GM12878 (cell line): ENCODE measurements at regions not wholly inside any gene's neighbourhood (a gene's known extent, or its start where the extent isn't known, plus 50 kb on each side); places are given as distances from the start of the nearest gene placed in this dataset.
"Not testable (repeated sequence)": the region's sequence is repeated elsewhere in the genome, so short reads cannot be mapped to it uniquely, and the experiment has no call there.

Experiments
- ATAC-seq: fragments of 200-7000 bp; cut with Tn5 transposase; 3 replicates; pipeline ENCODE4 v1.9.1; 2020; ENCODE audit warnings: mild to moderate bottlenecking, moderate library complexity
- BruUV-seq: library from RNA; stranded (reverse); fragments of 400-500 nt; replicated peaks from 2 replicates; lab custom pipeline; 2021; lab: Mats Ljungman, UMichigan
- CTCF ChIA-PET: fragments of 300-600 bp; sonication (Branson Sonifier 250); formaldehyde crosslinking; extraction: SDS; loops from one replicate; lab custom pipeline; 2021; ENCODE audit warnings: inconsistent platforms; lab: Yijun Ruan, JAX
- POLR2A ChIA-PET: fragments of 350-600 bp; formaldehyde crosslinking; extraction: SDS; loops from one replicate; lab custom pipeline; 2021; ENCODE audit warnings: inconsistent platforms; lab: Charles Lee
- RAD21 ChIA-PET: fragments of 300-600 bp; sonication (Branson Sonifier 250); formaldehyde crosslinking; loops from one replicate; lab custom pipeline; 2023; ENCODE audit warnings: antibody characterized with exemption; ENCODE audit not compliant: unreplicated experiment; lab: Charles Lee
- SMC1A ChIA-PET: fragments of 300-600 bp; sonication (Branson Sonifier 250); formaldehyde crosslinking; loops from one replicate; lab custom pipeline; 2023; ENCODE audit not compliant: unreplicated experiment, uncharacterized antibody; lab: Charles Lee
- DNase-seq: peaks from one replicate; pipeline ENCODE4 v3.0.0-alpha.2; 2011; ENCODE audit warnings: low read depth, low spot score
- FAIRE-seq: peaks from 3 replicates; lab custom pipeline; 2011; peaks lifted over from hg19 to GRCh38; lab: Jason Lieb, UNC
- H2AFZ ChIP-seq: 2 replicates; pipeline ENCODE4 v1.6.0; 2011; ENCODE audit warnings: low read depth, low read length, control low read depth; ENCODE audit not compliant: control insufficient read depth
- H3K27ac ChIP-seq: 2 replicates; pipeline ENCODE4 v1.5.1; 2011; ENCODE audit warnings: control low read depth; ENCODE audit not compliant: control insufficient read depth, insufficient read depth
- H3K27me3 ChIP-seq, 2 experiments: replicated peaks in 1 of 2; 2 replicates each; pipeline versions ENCODE4 v1.6.0 to v1.6.1; 2011; ENCODE audit warnings: low read length in 1 of 2; ENCODE audit not compliant: control insufficient read depth in 2 of 2, insufficient read depth in 2 of 2
- H3K36me3 ChIP-seq, 2 experiments: 2 replicates each; pipeline ENCODE4 v1.5.1; 2011; ENCODE audit warnings: low read length in 1 of 2; ENCODE audit not compliant: control insufficient read depth in 2 of 2, insufficient read depth in 2 of 2
- H3K4me1 ChIP-seq: 2 replicates; pipeline ENCODE4 v1.6.1; 2011; ENCODE audit warnings: mild to moderate bottlenecking, low read length, moderate library complexity, mixed read lengths; ENCODE audit not compliant: control insufficient read depth, insufficient read depth
- H3K4me2 ChIP-seq: 2 replicates; pipeline ENCODE4 v1.6.0; 2011; ENCODE audit warnings: control low read depth; ENCODE audit not compliant: control insufficient read depth, insufficient read depth
- H3K4me3 ChIP-seq: fragments of 200-600 bp; sonication (generic); 2 replicates; pipeline ENCODE4 v1.5.1; 2016
- H3K79me2 ChIP-seq: 2 replicates; pipeline ENCODE4 v1.6.0; 2011; ENCODE audit warnings: low read length; ENCODE audit not compliant: control insufficient read depth, insufficient read depth
- H3K9ac ChIP-seq: 2 replicates; pipeline ENCODE4 v1.8.0; 2011; ENCODE audit warnings: low read length, control low read depth, mixed read lengths; ENCODE audit not compliant: control insufficient read depth, insufficient read depth
- H3K9me3 ChIP-seq: replicated peaks from 3 replicates; pipeline ENCODE4 v1.5.1; 2011; ENCODE audit warnings: mild to moderate bottlenecking, low read length; ENCODE audit not compliant: control insufficient read depth, insufficient read depth
- H4K20me1 ChIP-seq: 2 replicates; pipeline ENCODE4 v1.6.0; 2011; ENCODE audit not compliant: control insufficient read depth, insufficient read depth
- WGBS: methylation state at CpG from one replicate; pipeline ENCODE4 v1.1.6; 2016; ENCODE audit warnings: low lambda C conversion rate; ENCODE audit not compliant: insufficient replicate concordance, insufficient coverage; ENCODE audit errors: missing lambda C conversion rate; 5-methylcytosine and 5-hydroxymethylcytosine counted together
- in situ Hi-C: fragments of 300-500 bp; cut with MboI; formaldehyde crosslinking; loops from 9 replicates; pipeline ENCODE4 v1.14.3; 2018; ENCODE audit warnings: mixed read lengths
- intact Hi-C: fragments of 100-400 bp; cut with micrococcal nuclease; formaldehyde crosslinking; loops from one replicate; pipeline ENCODE4 v1.14.2; 2022; ENCODE audit not compliant: unreplicated experiment

GRCh38 chr15:22559701-22560100 lies 101.0 kb downstream of the GOLGA6L22 start:
- POLR2A ChIA-PET, H3K4me3 ChIP-seq, ATAC-seq, H3K4me1 ChIP-seq, DNase-seq, RAD21 ChIA-PET, intact Hi-C loops, H3K79me2 ChIP-seq, SMC1A ChIA-PET, H4K20me1 ChIP-seq, H3K27ac ChIP-seq, H3K4me2 ChIP-seq, H2AFZ ChIP-seq, CTCF ChIA-PET, in situ Hi-C loops, H3K9me3 ChIP-seq, H3K27me3 ChIP-seq, BruUV-seq, H3K9ac ChIP-seq, FAIRE-seq, H3K36me3 ChIP-seq: not testable (repeated sequence)
- 98% methylated on average over 8 of the region's 13 CpGs for WGBS

DNA sequence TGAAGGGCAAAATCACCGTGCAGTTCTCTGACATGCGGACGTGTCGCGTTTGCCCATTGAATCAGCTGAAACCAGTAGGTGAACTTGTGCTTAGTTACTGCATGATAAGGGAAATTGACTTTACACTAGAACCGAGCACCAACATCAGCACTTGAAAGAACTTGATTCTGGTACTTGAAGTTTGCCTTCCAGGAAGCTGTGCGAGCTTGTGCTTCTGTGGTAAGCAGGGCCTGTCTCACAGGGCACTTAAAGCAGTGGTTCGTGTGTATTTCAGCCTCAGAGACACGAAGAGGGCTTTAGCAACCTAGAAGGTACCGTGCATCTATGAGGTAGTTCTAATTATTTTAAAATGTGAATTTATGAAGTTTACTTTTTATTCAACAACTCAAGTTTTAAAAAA lies 103.0 kb downstream of the GOLGA6L22 start:
- H3K9me3 ChIP-seq, FAIRE-seq, RAD21 ChIA-PET, H3K4me1 ChIP-seq, intact Hi-C loops, H3K27me3 ChIP-seq, H3K4me2 ChIP-seq, DNase-seq, BruUV-seq, H3K27ac ChIP-seq, H3K4me3 ChIP-seq, H2AFZ ChIP-seq, in situ Hi-C loops, H3K79me2 ChIP-seq, ATAC-seq, SMC1A ChIA-PET, POLR2A ChIA-PET, H3K36me3 ChIP-seq, H4K20me1 ChIP-seq, H3K9ac ChIP-seq, CTCF ChIA-PET: not testable (repeated sequence)
- WGBS, result 86% methylated on average over 1 of the region's 10 CpGs

GRCh38 chr15:22566510-22566909 lies 107.8 kb downstream of the GOLGA6L22 start:
- RAD21 ChIA-PET, H3K9me3 ChIP-seq, H3K4me1 ChIP-seq, POLR2A ChIA-PET, H3K27ac ChIP-seq, H3K4me3 ChIP-seq, H3K9ac ChIP-seq, H4K20me1 ChIP-seq, ATAC-seq, H3K79me2 ChIP-seq, FAIRE-seq, in situ Hi-C loops, H2AFZ ChIP-seq, SMC1A ChIA-PET, H3K27me3 ChIP-seq, CTCF ChIA-PET, H3K36me3 ChIP-seq, H3K4me2 ChIP-seq, intact Hi-C loops, DNase-seq: not testable (repeated sequence)
- no CpG with 5 or more reads among the region's 7 CpGs for WGBS
- TSS peak; percentile 54 for BruUV-seq

GRCh38 chr15:22569486-22569885 lies 110.8 kb downstream of the GOLGA6L22 start:
- DNase-seq, H3K79me2 ChIP-seq, in situ Hi-C loops, H4K20me1 ChIP-seq, FAIRE-seq, BruUV-seq, H3K4me2 ChIP-seq, SMC1A ChIA-PET, H3K4me3 ChIP-seq, H2AFZ ChIP-seq, intact Hi-C loops, H3K4me1 ChIP-seq, RAD21 ChIA-PET, POLR2A ChIA-PET, H3K36me3 ChIP-seq, ATAC-seq, H3K27ac ChIP-seq, H3K27me3 ChIP-seq, H3K9me3 ChIP-seq, CTCF ChIA-PET, H3K9ac ChIP-seq: not testable (repeated sequence)
- WGBS, result no CpG with 5 or more reads among the region's 11 CpGs
